Lower lobe of right lung (tissue), 2 donors: ENCODE measurements at regions not wholly inside any gene's neighbourhood (a gene's known extent, or its start where the extent isn't known, plus 50 kb on each side); places are given as distances from the start of the nearest gene placed in this dataset.

Source experiments
- ATAC-seq, 2 donors: fragments of 200-7000 bp; cut with Tn5 transposase; one replicate each; pipeline ENCODE4 v1.9.1; 2020 to 2022; ENCODE audit warnings: mild to moderate bottlenecking in 2 of 2, moderate library complexity in 2 of 2
- DNase-seq: peaks from one replicate; pipeline ENCODE4 v3.0.0-alpha.2; 2020
- H3K27ac ChIP-seq: fragments of 200-600 bp; one replicate; pipeline ENCODE4 v1.8.0; 2022
- H3K27me3 ChIP-seq: fragments of 200-600 bp; one replicate; pipeline ENCODE4 v1.8.0; 2022; ENCODE audit warnings: low read depth
- H3K36me3 ChIP-seq: fragments of 200-600 bp; one replicate; pipeline ENCODE4 v1.8.0; 2022; ENCODE audit warnings: mild to moderate bottlenecking
- H3K4me1 ChIP-seq: fragments of 200-600 bp; one replicate; pipeline ENCODE4 v1.8.0; 2022
- H3K4me3 ChIP-seq: fragments of 200-600 bp; one replicate; pipeline ENCODE4 v1.8.0; 2022; ENCODE audit warnings: mild to moderate bottlenecking
- H3K9me3 ChIP-seq: fragments of 200-600 bp; one replicate; pipeline ENCODE4 v1.8.0; 2022
- intact Hi-C: fragments of 100-400 bp; cut with DNase I; formaldehyde crosslinking; loops from one replicate; pipeline ENCODE4 v1.11.0; 2022
- TF ChIP-seq, protein P1 (sequence below): fragments of 200-600 bp; IDR thresholded peaks from one replicate; pipeline ENCODE4 v1.8.0; 2022; ENCODE audit warnings: antibody characterized with exemption, mild to moderate bottlenecking
- donor health status: DM: no; HTN: yes; CAD: no; lungs with severe emphysema.

DNA sequence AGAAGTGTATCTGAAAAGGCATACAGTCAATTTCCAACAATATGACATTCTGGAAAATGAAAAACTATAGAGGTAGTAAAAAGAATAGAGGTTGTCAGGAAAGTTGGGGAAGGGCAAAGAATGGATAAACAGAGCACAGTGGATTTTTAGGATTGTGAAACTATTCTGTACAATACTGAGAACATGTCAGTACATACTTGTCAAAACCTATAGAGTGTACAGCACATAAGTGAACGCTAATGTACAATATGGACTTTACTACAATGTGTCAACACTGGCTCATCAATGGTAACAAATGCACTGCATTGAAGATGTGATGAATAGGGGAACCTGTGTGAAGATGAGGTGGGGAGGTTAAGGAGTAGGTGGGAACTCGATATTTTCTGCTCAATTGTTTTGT, 483.0 kb upstream of the PFKP start:
- H3K27ac ChIP-seq: no peak overlapping the region
- H3K27me3 ChIP-seq: no peaks in the 10 kb centered on the region
- TF ChIP-seq, protein P1, sequence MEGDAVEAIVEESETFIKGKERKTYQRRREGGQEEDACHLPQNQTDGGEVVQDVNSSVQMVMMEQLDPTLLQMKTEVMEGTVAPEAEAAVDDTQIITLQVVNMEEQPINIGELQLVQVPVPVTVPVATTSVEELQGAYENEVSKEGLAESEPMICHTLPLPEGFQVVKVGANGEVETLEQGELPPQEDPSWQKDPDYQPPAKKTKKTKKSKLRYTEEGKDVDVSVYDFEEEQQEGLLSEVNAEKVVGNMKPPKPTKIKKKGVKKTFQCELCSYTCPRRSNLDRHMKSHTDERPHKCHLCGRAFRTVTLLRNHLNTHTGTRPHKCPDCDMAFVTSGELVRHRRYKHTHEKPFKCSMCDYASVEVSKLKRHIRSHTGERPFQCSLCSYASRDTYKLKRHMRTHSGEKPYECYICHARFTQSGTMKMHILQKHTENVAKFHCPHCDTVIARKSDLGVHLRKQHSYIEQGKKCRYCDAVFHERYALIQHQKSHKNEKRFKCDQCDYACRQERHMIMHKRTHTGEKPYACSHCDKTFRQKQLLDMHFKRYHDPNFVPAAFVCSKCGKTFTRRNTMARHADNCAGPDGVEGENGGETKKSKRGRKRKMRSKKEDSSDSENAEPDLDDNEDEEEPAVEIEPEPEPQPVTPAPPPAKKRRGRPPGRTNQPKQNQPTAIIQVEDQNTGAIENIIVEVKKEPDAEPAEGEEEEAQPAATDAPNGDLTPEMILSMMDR: no peak
- no peaks in the 10 kb centered on the region for H3K4me1 ChIP-seq
- ATAC-seq (no peak), DNase-seq (no peak)
- no peaks in the 10 kb centered on the region for H3K36me3 ChIP-seq
- no peak overlapping the region for H3K4me3 ChIP-seq
- intact Hi-C loops: no loop called here
- no peaks in the 10 kb centered on the region for H3K9me3 ChIP-seq

DNA sequence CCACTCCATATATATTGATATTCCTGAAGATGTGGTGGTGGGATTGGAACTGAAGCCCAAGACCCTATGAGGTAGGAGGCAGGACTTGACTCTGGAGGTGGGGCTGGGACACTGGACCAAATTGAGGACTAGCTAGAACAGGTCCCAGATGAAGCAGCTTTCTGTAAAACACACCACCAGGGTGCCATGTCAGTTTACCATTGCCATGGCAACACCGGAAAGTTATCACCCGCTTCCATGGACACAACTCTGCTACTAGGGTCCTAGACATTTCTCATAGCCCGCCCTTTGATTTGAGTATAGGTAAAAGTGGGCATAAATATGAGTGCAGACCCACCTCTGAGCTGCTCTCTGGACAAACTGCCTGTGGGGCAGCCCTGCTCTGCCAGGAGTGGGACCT, 490.5 kb upstream of the PFKP start:
- no peak for ATAC-seq
- TF ChIP-seq, protein P1: no peak
- no peak overlapping the region for H3K27ac ChIP-seq
- H3K27me3 ChIP-seq: no peaks in the 10 kb centered on the region
- H3K4me1 ChIP-seq: no peaks in the 10 kb centered on the region
- intact Hi-C loops: no loop called here
- no peak for DNase-seq
- H3K9me3 ChIP-seq: no peaks in the 10 kb centered on the region
- no peak overlapping the region for H3K4me3 ChIP-seq
- H3K36me3 ChIP-seq: no peaks in the 10 kb centered on the region

DNA sequence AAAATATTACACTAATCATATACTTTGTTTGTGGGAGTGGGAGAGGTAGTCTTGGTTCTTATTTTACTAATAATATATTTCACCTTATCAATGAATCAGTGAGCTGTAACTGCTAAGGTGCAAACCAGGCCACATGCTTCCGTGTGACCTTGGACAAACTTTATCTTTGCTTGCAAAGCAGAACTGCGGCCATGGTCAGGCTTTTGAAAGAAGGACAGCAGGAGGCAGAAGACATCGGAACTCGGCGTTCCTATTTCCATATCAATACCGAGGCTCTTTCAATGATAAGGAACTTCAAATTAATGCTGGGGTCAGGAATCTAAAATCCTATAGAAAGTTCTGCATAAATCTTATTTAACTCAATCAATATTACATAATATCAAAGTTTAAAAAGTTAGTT, 491.9 kb upstream of the PFKP start:
- no peaks in the 10 kb centered on the region for H3K27me3 ChIP-seq

DNA sequence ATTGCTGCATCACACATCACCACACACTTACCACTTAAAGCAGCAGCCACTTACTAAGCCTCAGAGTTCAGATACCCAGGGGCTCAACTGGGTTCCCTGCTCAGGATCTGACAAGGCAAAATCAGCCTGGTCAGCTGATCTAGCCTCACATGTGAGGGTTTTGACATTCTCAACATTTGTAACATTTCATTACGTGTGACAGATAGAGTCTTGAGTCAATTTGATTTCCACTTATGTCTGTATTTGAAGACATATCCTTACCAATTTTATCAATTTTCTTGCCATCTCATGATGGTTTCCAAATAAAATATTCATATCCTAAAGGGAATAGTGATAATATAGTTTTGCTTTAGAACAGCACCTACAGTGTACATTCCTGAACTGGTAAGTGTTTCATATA, 494.7 kb upstream of the PFKP start:
- TF ChIP-seq, protein P1: no peak
- Histone ChIP-seq H3K4me1 (no peaks in the 10 kb centered on the region), H3K27ac (no peak overlapping the region), H3K27me3 (no peaks in the 10 kb centered on the region), H3K9me3 (no peaks in the 10 kb centered on the region), H3K36me3 (no peaks in the 10 kb centered on the region), H3K4me3 (no peak overlapping the region)
- ATAC-seq: no peak
- no peak for DNase-seq
- intact Hi-C loops: no loop called here

More for the DNA sequence above, 491.9 kb upstream of the PFKP start:
- DNase-seq (no peak), ATAC-seq (no peak)
- Histone ChIP-seq H3K27ac (no peak overlapping the region), H3K4me1 (no peaks in the 10 kb centered on the region), H3K9me3 (no peaks in the 10 kb centered on the region), H3K4me3 (no peak overlapping the region), H3K36me3 (no peaks in the 10 kb centered on the region)
- TF ChIP-seq, protein P1: no peak
- intact Hi-C loops: no loop called here

DNA sequence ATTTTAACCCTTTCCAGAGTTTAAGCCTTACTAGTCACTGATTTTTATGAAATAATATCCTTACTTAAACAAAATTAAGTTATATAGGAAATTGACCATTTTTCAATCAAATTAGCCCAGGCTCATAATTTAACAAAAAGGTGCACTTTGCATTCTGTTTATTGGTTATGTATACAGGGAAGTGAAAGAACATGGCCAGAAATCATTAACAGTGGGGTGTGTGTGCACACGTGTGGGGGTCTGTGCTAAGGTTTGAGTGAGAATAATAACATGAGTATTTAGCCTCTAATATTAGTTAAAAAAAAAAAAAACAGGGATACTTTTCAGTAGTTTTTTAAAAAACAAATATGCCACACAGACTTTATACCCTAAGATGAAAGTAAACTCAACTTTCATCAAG, 510.5 kb upstream of the PFKP start:
- DNase-seq (no peak), ATAC-seq (no peak)
- Histone ChIP-seq H3K27me3 (no peaks in the 10 kb centered on the region), H3K9me3 (no peaks in the 10 kb centered on the region), H3K4me1 (no peaks in the 10 kb centered on the region), H3K36me3 (no peaks in the 10 kb centered on the region), H3K27ac (no peak overlapping the region), H3K4me3 (no peak overlapping the region)
- intact Hi-C loops: no loop called here
- TF ChIP-seq, protein P1: no peak

DNA sequence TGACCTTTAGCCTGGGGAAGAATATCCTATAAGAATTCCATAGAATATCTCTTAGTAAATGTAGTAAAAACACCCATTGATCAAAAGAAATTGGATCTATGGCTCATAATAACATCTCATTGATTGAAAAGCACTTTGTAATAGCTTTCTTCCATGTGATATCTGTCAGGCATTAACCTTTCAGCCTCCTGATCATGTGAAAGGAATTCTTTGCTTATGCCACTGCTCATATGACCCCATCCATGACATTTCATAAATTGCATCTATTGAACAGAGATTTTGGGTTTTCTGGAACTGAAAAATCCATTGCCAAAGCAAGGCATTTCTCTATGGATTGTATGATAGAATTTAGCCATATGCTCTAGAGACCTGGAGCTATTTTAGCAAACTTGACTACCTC, 519.3 kb upstream of the PFKP start:
- intact Hi-C loops: no loop called here
- TF ChIP-seq, protein P1: no peak
- ATAC-seq: no peak

More for the DNA sequence above, 519.3 kb upstream of the PFKP start:
- no peaks in the 10 kb centered on the region for H3K27me3 ChIP-seq
- no peak for DNase-seq
- no peaks in the 10 kb centered on the region for H3K36me3 ChIP-seq
- H3K27ac ChIP-seq: no peak overlapping the region
- H3K4me3 ChIP-seq: no peak overlapping the region
- no peaks in the 10 kb centered on the region for H3K9me3 ChIP-seq
- no peaks in the 10 kb centered on the region for H3K4me1 ChIP-seq
